ENCODE measurements at regions not wholly inside any gene's neighbourhood (a gene's known extent, or its start where the extent isn't known, plus 50 kb on each side); places are given as distances from the start of the nearest gene placed in this dataset.

DNA sequence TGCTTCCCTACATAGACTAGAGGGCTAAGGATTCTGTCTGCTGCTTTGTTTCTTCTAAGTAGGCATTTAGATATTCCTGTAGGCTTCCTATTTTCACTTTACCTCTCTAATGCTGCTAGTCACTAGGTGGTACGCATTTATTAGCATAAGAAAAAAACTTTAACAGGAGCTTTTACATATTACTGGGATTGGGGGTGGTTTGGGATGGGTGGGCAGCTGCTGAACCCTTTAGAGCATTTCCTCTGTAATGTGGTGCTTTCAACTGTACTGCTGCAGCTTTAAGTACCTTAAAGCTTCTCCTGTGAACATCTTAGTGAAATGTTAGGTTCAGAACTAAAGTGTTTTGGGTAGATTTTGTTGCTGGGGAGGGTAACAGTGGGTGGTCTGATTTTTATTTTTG is 92.6 kb downstream of the ZNF486 start:
- Mint-ChIP-seq H3K9me3 (peaks cover 0 to 8% (median 4%) of the 10 kb centered on the region in 3 donors), H3K4me3 (no peak overlapping the region), H3K36me3 (no peaks in the 10 kb centered on the region), H3K4me1 (no peaks in the 10 kb centered on the region), H3K27ac (no peak overlapping the region), H3K27me3 (peaks cover 2% of the 10 kb centered on the region)

DNA sequence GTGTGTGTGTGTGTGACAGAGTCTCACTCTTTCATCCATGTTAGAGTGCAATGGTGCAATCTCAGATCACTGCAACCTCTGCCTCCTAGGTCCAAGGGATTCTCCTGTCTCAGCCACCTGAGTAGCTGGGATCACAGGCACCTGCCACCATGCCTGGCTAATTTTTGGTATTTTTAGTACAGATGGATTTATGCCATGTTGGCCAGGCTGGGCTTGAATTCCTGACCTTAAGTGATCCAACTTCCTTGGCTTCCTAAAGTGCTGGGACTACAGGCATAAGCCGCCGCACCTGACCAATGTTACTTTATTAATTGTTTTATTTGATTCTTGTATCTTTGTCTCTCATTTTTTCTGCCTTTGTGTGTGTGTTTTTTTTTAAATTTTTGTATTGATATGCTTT is 89.6 kb downstream of the ZNF486 start:
- no peak overlapping the region for H3K27ac Mint-ChIP-seq
- peaks cover 2% of the 10 kb centered on the region for H3K27me3 Mint-ChIP-seq
- H3K4me1 Mint-ChIP-seq = no peaks in the 10 kb centered on the region
- H3K36me3 Mint-ChIP-seq = no peaks in the 10 kb centered on the region
- H3K4me3 Mint-ChIP-seq = no peak overlapping the region
- H3K9me3 Mint-ChIP-seq = peaks cover 0 to 9% (median 2%) of the 10 kb centered on the region in 3 donors

DNA sequence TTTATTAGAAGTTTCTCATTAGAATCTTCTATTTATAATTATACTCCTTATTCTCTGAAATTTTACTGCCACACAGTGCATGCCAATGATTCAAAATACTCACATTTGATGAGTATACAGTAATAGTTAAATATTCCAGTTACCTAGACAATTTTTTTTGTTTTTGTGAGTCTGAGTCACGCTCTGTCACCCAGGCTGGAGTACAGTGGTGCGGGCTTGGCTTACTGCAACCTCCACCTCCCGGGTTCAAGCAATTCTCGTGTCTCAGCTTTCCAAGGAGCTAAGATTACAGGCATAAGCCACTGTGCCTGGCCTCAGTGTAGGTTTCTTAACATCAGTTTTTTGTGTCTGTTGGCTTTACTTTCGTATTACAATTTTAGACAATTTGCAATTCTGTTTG is 87.1 kb downstream of the ZNF486 start:
- H3K36me3 Mint-ChIP-seq = no peaks in the 10 kb centered on the region
- H3K4me1 Mint-ChIP-seq = no peaks in the 10 kb centered on the region
- H3K27ac Mint-ChIP-seq = no peak overlapping the region
- H3K9me3 Mint-ChIP-seq = peaks cover 0 to 5% (median 2%) of the 10 kb centered on the region in 3 donors
- no peaks in the 10 kb centered on the region for H3K27me3 Mint-ChIP-seq
- H3K4me3 Mint-ChIP-seq = no peak overlapping the region

DNA sequence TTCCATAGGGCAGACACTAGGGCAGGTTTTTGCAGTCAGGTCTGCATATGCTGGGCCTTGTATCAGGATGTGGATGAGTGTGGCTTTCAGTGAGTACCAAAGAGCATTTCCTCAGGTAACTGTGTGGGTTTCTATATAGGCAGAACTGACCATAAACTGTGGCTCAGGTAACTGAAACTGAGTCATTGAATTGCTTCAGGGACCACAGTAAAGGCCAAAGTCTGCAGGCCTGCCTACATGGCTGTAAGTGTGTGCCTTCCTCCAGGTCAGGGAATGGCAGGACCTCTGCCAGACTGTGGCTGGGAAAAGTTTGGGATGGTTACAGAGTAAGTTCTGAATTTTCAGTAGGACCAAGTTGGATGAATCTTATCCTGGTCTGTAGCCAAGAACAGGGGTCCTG is 85.6 kb downstream of the ZNF486 start:
- H3K36me3 Mint-ChIP-seq = no peaks in the 10 kb centered on the region
- no peak overlapping the region for H3K4me3 Mint-ChIP-seq
- no peaks in the 10 kb centered on the region for H3K4me1 Mint-ChIP-seq
- no peaks in the 10 kb centered on the region for H3K27me3 Mint-ChIP-seq
- H3K9me3 Mint-ChIP-seq = peaks cover 0 to 3% (median 0%) of the 10 kb centered on the region in 3 donors
- no peak overlapping the region for H3K27ac Mint-ChIP-seq

DNA sequence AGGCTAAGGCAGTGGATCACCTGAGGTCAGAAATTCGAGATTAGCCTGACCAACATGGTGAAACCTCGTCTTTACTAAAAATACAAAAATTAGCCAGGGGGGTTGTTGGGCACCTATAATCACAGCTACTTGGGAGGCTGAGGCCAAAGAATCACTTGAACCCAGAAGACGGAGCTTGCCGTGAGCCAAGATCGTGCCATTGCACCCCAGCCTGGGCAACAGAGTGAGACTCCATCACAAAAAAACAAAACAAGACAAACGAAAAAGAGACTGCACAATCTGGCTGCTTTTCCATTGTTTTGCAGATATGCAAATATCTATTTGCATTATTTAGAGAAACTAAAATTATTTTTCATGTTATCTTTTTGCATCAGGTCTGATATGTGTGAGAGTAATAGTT is 83.6 kb downstream of the ZNF486 start:
- no peak overlapping the region for H3K27ac Mint-ChIP-seq
- no peaks in the 10 kb centered on the region for H3K27me3 Mint-ChIP-seq
- H3K9me3 Mint-ChIP-seq = peaks cover 0 to 2% (median 0%) of the 10 kb centered on the region in 3 donors
- no peaks in the 10 kb centered on the region for H3K36me3 Mint-ChIP-seq
- no peak overlapping the region for H3K4me3 Mint-ChIP-seq
- H3K4me1 Mint-ChIP-seq = no peaks in the 10 kb centered on the region

DNA sequence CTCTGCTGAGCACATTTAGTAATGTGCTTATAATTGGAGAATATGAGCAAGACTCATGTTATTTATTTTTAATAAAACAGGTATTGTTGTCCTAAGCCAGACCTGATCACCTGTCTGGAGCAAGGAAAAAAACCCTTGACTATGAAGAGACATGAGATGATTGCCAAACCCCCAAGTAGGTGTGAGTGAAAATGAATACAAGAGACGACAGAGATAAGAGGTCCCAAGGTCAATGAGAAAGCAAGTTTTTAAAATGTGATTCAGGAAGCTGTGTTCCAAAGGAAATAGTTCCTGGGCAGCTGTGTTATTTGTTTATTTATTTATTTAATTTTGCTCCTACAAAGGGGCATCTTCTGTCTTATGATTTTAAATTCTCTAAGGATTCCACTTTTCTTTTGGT is 83.1 kb downstream of the ZNF486 start:
- Mint-ChIP-seq H3K4me1 (no peaks in the 10 kb centered on the region), H3K9me3 (peaks cover 0 to 2% (median 0%) of the 10 kb centered on the region in 3 donors), H3K27me3 (no peaks in the 10 kb centered on the region), H3K27ac (no peak overlapping the region), H3K4me3 (no peak overlapping the region), H3K36me3 (no peaks in the 10 kb centered on the region)
